HG02588 (cell line): ENCODE measurements at regions not wholly inside any gene's neighbourhood (a gene's known extent, or its start where the extent isn't known, plus 50 kb on each side); places are given as distances from the start of the nearest gene placed in this dataset.

Experiments used
- ATAC-seq: cut with Tn5 transposase; IDR thresholded peaks from one replicate; pipeline ENCODE4 v1.9.1; 2021; ENCODE audit warnings: mild to moderate bottlenecking, moderate library complexity; ENCODE audit not compliant: unreplicated experiment

- no peak for ATAC-seq
Measured at GRCh38 chr1:98336472-98337083, 324.9 kb upstream of the SNX7 start.

- ATAC-seq = no peak
Measured at GRCh38 chr1:98333936-98334335, 327.6 kb upstream of the SNX7 start.

- ATAC-seq = no peak
Measured at GRCh38 chr1:98333406-98333805, 328.1 kb upstream of the SNX7 start.

DNA sequence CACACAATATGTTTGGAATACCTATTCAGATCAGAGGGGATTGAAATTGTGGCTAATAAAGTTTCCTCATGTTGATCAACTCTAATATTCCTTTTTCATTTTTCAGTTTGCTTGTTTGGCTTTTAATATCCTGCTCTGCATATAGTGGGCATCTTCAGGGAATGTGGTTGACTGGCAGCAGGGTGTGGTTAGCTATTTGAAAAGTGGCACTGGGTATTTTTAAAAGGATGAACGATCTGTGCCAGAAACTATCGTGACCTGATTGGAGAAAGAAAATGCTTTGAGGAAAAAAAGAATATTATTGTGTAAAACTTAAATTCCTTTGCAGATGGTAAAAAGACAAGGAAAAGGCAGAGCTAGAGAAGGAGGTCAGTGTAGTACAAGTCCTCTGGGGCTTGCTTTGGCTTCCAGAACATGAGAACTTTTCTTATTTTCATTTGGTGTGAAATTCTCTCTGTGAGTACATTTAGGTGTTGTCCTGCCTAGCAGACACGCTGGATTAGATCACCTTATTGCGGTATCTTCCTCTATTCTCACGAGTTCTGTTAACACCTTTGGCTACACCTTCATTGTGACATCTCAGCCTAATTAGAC lies 329.7 kb upstream of the SNX7 start:
- no peak for ATAC-seq

DNA sequence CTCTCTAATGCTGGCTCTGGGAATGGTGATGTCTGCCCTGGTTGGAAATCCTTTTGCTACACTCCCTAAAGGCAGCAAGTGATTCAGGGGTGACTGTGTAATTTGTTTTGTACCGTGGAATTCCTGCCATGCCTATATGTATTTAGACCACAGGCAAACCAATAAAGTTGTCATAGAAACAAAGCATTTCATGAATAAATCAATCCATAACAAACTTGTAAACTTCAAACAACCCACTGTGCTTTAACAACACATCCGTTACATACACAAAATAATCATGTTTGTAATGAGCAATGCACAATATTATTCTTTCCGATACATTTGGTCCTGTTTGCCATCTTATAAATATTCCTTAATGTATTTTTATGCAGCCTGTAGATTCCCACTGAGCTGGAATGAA lies 330.3 kb upstream of the SNX7 start:
- ATAC-seq = no peak

- no peak for ATAC-seq
Measured at GRCh38 chr1:98330224-98330623, 331.3 kb upstream of the SNX7 start.

DNA sequence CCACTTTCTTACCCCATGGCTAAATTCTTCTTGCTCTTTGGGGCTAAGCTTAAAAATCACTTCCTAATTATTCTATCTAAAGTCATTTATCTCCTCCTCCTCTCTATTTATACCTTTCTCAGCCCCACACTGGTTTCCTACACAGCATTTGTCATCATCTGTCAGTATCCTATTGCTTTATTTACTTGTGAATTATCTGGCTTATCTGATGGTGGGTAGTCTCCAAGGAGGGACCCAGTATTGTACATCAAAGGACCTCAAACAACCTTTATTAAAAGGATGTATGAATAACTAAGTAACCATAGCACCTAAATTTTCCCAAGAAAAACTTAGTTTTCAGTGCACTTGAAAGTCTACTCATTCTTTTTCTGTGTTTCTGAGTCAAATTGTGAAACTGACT lies 332.7 kb upstream of the SNX7 start:
- ATAC-seq = no peak

GRCh38 chr1:98327220-98327861 lies 334.2 kb upstream of the SNX7 start:
- ATAC-seq = no peak

GRCh38 chr1:98325646-98326440 lies 335.7 kb upstream of the SNX7 start:
- no peak for ATAC-seq

- no peak for ATAC-seq
Measured at GRCh38 chr1:98323906-98324358, 337.6 kb upstream of the SNX7 start.

GRCh38 chr1:98323388-98323787 lies 338.1 kb upstream of the SNX7 start:
- ATAC-seq = no peak

- no peak for ATAC-seq
Measured at GRCh38 chr1:98322966-98323365, 338.6 kb upstream of the SNX7 start.

DNA sequence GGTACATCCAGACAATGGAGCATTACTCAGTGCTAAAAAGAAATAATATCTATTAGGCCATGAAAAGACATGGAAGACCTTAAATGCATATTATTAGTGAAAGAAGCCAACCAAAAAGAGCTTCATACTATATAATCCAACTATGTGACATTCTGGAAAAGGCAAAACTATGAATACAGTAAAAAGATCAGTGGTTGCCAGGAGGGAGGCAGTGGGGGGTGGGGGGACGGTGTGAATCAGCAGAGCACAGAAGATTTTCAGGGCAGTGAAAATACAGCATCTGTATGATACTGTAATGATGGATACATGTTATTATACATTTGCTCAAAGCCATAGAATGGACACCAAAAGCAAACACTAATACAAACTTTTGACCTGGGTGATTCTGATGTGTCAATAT lies 339.4 kb upstream of the SNX7 start:
- no peak for ATAC-seq

GRCh38 chr1:98321191-98321590 lies 340.3 kb upstream of the SNX7 start:
- ATAC-seq = no peak

- no peak for ATAC-seq
Measured at GRCh38 chr1:98316286-98316905, 345.1 kb upstream of the SNX7 start.

GRCh38 chr1:98315309-98315708 lies 346.2 kb upstream of the SNX7 start:
- no peak for ATAC-seq

DNA sequence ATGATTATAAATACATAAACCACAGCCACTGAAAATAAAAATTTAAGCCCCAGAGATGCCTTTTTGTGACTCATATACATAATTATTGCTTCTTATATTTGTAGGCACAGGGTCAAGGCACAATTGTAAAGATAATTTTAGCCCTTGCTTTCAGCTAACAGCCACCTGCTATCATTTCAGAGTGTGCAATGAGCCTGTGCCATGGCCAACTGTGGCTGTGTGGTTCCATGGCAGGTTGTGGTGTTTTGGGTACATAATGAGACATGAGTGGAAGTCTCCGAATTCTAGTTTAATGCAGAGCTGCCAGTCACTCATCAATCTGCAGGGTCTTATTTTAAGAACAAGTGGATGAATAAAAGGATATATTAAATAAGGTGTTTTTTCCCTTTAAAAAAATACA lies 346.9 kb upstream of the SNX7 start:
- no peak for ATAC-seq

GRCh38 chr1:98306517-98307089 lies 354.9 kb upstream of the SNX7 start:
- ATAC-seq = no peak

GRCh38 chr1:98305362-98305761 lies 356.2 kb upstream of the SNX7 start:
- no peak for ATAC-seq

DNA sequence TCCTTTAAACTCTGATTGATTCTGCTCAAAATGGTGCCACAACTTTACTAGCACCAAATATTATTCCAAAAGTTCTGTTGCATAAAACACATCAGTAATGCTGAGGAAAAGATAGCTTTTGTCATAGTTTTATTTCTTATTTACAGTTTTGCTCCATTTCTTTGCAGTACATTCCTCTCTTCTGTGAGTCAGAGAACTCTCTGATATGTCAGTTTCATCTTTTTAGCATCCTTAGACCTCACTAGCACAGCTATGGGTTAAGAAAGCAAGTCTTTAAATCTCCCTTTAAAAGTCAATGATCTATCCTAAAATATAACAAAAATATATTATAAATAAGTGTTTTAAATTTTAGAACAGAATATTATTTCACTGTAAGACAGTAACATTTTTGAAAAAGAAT lies 356.6 kb upstream of the SNX7 start:
- ATAC-seq = no peak

GRCh38 chr1:98299861-98300260 lies 361.7 kb upstream of the SNX7 start:
- ATAC-seq = no peak
